C4-2B (cell line): ENCODE measurements at regions not wholly inside any gene's neighbourhood (a gene's known extent, or its start where the extent isn't known, plus 50 kb on each side); places are given as distances from the start of the nearest gene placed in this dataset.

Source experiments
- CTCF ChIP-seq: fragments of 450-650 bp; conservative IDR thresholded peaks from 2 replicates; pipeline ENCODE4 v1.5.1; 2017; ENCODE audit warnings: mild to moderate bottlenecking
- ZFX ChIP-seq: fragments of 450-650 bp; IDR thresholded peaks from 2 replicates; pipeline ENCODE4 v1.6.1; 2017

- TF ChIP-seq CTCF, result no peak
- TF ChIP-seq ZFX, result no peak
Observed at GRCh38 chr5:118681655-118682054, 306.7 kb downstream of the DTWD2 start.
